GM18517 (cell line): ENCODE measurements at regions not wholly inside any gene's neighbourhood (a gene's known extent, or its start where the extent isn't known, plus 50 kb on each side); places are given as distances from the start of the nearest gene placed in this dataset.
"Not testable (repeated sequence)": the region's sequence is repeated elsewhere in the genome, so short reads cannot be mapped to it uniquely, and the experiment has no call there.

ENCODE experiments used
- ATAC-seq: cut with Tn5 transposase; IDR thresholded peaks from one replicate; pipeline ENCODE4 v1.9.1; 2021; ENCODE audit warnings: mild to moderate bottlenecking, moderate library complexity; ENCODE audit not compliant: unreplicated experiment

GRCh38 chr14:35949920-35950513, 123.9 kb downstream of the BRMS1L start:
- no peak for ATAC-seq

- not testable (repeated sequence) for ATAC-seq
Measured at GRCh38 chr14:35947983-35948382, 121.8 kb downstream of the BRMS1L start.

GRCh38 chr14:35944847-35945246, 118.7 kb downstream of the BRMS1L start:
- no peak for ATAC-seq

GRCh38 chr14:35940291-35940690, 114.2 kb downstream of the BRMS1L start:
- ATAC-seq = peak; percentile 75

- ATAC-seq = no peak
Measured at GRCh38 chr14:35938770-35939169, 112.6 kb downstream of the BRMS1L start.

- peak; percentile 59 for ATAC-seq
Measured at GRCh38 chr14:35934499-35934898, 108.4 kb downstream of the BRMS1L start.

DNA sequence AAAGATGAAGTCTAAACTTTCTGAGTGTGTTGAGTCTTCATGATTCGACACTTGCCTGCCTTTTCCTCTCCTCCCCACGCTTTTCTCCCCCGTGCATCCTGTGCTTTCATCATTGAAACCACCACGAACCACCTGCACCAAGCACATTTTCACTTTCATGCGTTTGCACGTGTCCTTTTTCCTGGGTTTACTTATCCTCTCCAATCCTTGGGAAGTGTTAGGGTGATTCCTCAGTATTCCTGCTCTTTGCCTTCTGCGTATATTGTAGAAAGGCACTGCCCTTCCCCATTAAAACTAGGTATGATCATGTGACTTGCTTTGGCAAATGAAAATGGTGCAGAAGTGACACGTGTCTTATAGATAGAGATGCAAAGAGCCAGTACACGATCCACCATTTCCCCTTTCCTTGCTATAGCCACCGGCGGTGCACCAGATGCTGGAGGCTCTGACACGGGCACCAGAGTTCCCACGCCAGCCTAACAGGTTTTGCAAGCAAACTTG, 106.6 kb downstream of the BRMS1L start:
- peak; percentile 53 for ATAC-seq

GRCh38 chr14:35932136-35932535, 106.0 kb downstream of the BRMS1L start:
- ATAC-seq = peak; percentile 13

DNA sequence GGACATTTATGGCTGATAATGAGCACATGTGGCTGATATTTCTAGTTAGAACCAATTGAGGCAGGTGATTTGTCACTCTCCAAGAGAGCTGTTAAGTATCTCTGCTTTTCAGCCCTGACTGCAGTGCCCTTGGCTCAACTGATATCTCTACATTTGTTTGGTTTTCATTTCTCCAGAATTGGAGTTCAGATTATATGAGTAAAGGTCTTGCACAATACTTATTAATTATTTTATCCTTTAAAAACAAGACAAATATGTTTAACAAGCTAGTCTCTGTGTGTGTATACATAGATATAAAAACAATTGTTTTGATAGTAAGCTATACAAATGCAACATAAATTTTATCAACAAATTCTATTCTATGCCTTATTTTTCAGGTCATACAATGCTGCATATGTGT, 105.2 kb downstream of the BRMS1L start:
- no peak for ATAC-seq

GRCh38 chr14:35929186-35929585, 103.0 kb downstream of the BRMS1L start:
- no peak for ATAC-seq

DNA sequence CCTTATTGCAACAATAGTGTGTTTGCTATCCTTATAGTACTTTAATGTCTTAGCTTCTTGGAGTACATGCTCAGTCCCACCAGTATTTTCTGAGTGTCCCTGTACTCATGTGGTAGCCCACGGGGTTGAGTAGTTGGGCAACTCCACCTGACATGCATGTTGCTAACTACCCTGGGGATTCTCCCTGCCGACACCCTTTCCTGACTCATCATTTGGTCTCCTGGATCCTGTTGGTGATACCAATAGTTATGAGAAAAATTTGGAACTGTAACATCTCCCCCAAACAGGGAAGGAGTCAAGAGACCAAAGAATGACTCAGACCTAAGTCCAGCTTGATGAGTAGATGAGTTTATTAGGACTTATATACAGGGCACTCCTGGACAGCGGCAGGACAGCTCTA, 101.6 kb downstream of the BRMS1L start:
- ATAC-seq = no peak

GRCh38 chr14:35925319-35925718, 99.2 kb downstream of the BRMS1L start:
- ATAC-seq = no peak

- not testable (repeated sequence) for ATAC-seq
Measured at GRCh38 chr14:35922590-35922989, 96.5 kb downstream of the BRMS1L start.

DNA sequence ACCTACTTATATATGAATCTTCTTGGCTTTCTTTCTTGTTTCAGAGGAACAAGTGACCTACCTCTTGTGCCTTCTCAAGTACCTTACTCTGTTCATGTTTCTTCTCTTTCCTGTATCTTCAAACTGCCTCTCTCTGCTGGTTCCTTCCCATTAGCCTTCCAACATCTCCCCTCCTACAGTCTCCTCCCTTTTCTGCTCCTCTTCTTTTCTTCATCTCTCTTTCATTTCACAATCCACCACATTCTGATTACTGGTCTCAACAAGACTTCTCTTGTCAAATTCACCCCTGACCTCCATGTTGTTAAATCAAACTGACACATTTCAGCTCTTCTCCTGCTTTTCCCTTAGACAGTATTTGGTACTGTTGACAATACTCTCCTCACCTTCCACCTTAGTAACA, 95.6 kb downstream of the BRMS1L start:
- ATAC-seq = no peak
